Keratinocyte (primary cell): ENCODE measurements at regions not wholly inside any gene's neighbourhood (a gene's known extent, or its start where the extent isn't known, plus 50 kb on each side); places are given as distances from the start of the nearest gene placed in this dataset.

Experiments used
- CTCF ChIP-seq, 3 experiments: IDR thresholded peaks in 1 of 3; conservative IDR thresholded peaks in 1 of 3; optimal IDR thresholded peaks in 1 of 3; 2 replicates in 2 of 3; 3 replicates in 1 of 3; pipeline versions ENCODE3 to v1.5.1; 2011; ENCODE audit warnings: low read length in 3 of 3, mild to moderate bottlenecking in 3 of 3, moderate library complexity in 2 of 3, control low read depth in 1 of 3, inconsistent platforms in 1 of 3; ENCODE audit not compliant: insufficient read depth in 2 of 3; ENCODE audit errors: extremely low read depth in 1 of 3
- EZH2 ChIP-seq: IDR thresholded peaks from one replicate; pipeline ENCODE4 v1.6.1; 2012; ENCODE audit warnings: inconsistent platforms, mild to moderate bottlenecking, low read length, moderate library complexity

GRCh38 chr12:3944620-3945019, 71.4 kb upstream of the PARP11 start:
- TF ChIP-seq CTCF (optimal IDR thresholded peaks at IDR 0.05 in 1 of 3, IDR thresholded peaks at IDR 0.05 in 1 of 3, conservative IDR thresholded peaks at IDR 0.05 in 1 of 3; ENCODE audit: extremely low read depth in 1 of 3, insufficient read depth in 2 of 3, low read length in 3 of 3): no peak
- no peak for TF ChIP-seq EZH2
